Transverse colon (tissue), 4 donors: ENCODE measurements at regions not wholly inside any gene's neighbourhood (a gene's known extent, or its start where the extent isn't known, plus 50 kb on each side); places are given as distances from the start of the nearest gene placed in this dataset.

ENCODE experiments used
- DNase-seq: peaks from one replicate; pipeline ENCODE4 v3.0.0-alpha.2; 2019
- H3K27ac ChIP-seq, 4 donors: fragments of 200-600 bp; sonication (generic); 2 replicates each; pipeline ENCODE4 v1.5.1; 2016 to 2018; ENCODE audit warnings: inconsistent platforms in 4 of 4
- H3K27me3 ChIP-seq: fragments of 200-600 bp; sonication (generic); 2 replicates; pipeline ENCODE4 v1.5.1; 2017; ENCODE audit warnings: inconsistent platforms
- H3K36me3 ChIP-seq, 4 donors: fragments of 200-600 bp; sonication (generic); 2 replicates each; pipeline ENCODE4 v1.5.1; 2017 to 2019; ENCODE audit warnings: inconsistent platforms in 4 of 4
- H3K4me1 ChIP-seq, 4 donors: fragments of 200-600 bp; sonication (generic); 2 replicates each; pipeline ENCODE4 v1.5.1; 2017 to 2020; ENCODE audit warnings: inconsistent platforms in 4 of 4
- H3K4me3 ChIP-seq, 4 donors: fragments of 200-600 bp; sonication (generic); 1 replicate in 1 of 4; 2 replicates in 3 of 4; pipeline versions ENCODE4 v1.5.1 to v1.6.1; 2017 to 2019; ENCODE audit warnings: inconsistent platforms in 4 of 4
- H3K9me3 ChIP-seq, 2 donors: fragments of 200-600 bp; sonication (generic); 2 replicates each; pipeline ENCODE4 v1.5.1; 2017 to 2019; ENCODE audit warnings: inconsistent platforms in 2 of 2
- CTCF ChIP-seq, 5 experiments: fragments of 200-600 bp in 3 of 5; fragments of 450-650 bp in 2 of 5; sonication (generic) in 3 of 5; IDR thresholded peaks; 1 replicate in 2 of 5; 2 replicates in 3 of 5; pipeline ENCODE4 v1.5.1; 2016 to 2017; ENCODE audit warnings: antibody characterized with exemption in 5 of 5, inconsistent platforms in 3 of 5, mild to moderate bottlenecking in 2 of 5, moderate library complexity in 1 of 5
- EP300 ChIP-seq: sonication (generic); formaldehyde crosslinking; IDR thresholded peaks from one replicate; pipeline ENCODE4 v1.6.1; 2017; ENCODE audit warnings: antibody characterized with exemption, low read depth
- POLR2A ChIP-seq: fragments of 450-650 bp; IDR thresholded peaks from one replicate; pipeline ENCODE4 v1.6.1; 2016; ENCODE audit warnings: antibody characterized with exemption, mild to moderate bottlenecking, moderate library complexity
- POLR2AphosphoS5 ChIP-seq, 3 donors: sonication (generic); formaldehyde crosslinking; IDR thresholded peaks; one replicate each; pipeline ENCODE4 v1.6.1; 2016; ENCODE audit warnings: antibody characterized with exemption in 3 of 3
- WGBS, 2 donors: methylation state at CpG; one replicate each; pipeline ENCODE4 v1.1.5; 2018; ENCODE audit warnings: low coverage in 1 of 2; 5-methylcytosine and 5-hydroxymethylcytosine counted together
- in situ Hi-C, 4 donors: fragments of 200-750 bp; cut with MboI; loops; one replicate each; pipeline versions ENCODE4 v1.15.0 to v1.15.1; 2017; ENCODE audit warnings: low sequenced_read_pairs in 3 of 4, low pct_ligation_motif_present in 1 of 4, low pct_unique_long_range_greater_than_20kb in 1 of 4
- intact Hi-C: fragments of 100-400 bp; cut with DNase I; formaldehyde crosslinking; loops from one replicate; pipeline ENCODE4 v1.15.1; 2023; ENCODE audit warnings: low total_unique reads

- 29 to 50% methylated on average over 1 of the region's 1 CpG for WGBS, 2 donors
- no peaks in the 10 kb centered on the region for H3K9me3 ChIP-seq
- intact Hi-C loops (no loop called here), in situ Hi-C loops (no loop called here)
- H3K27me3 ChIP-seq: no peaks in the 10 kb centered on the region
- H3K4me1 ChIP-seq: no peaks in the 10 kb centered on the region
- DNase-seq: no peak
- TF ChIP-seq POLR2AphosphoS5 (IDR thresholded peaks at IDR 0.05): no peak
- H3K4me3 ChIP-seq: no peak overlapping the region
- no peaks in the 10 kb centered on the region for H3K36me3 ChIP-seq
- no peak overlapping the region for H3K27ac ChIP-seq
Measured at GRCh38 chr2:226057365-226057764, 657.9 kb downstream of the NYAP2 start.

GRCh38 chr2:226052772-226053416 lies 653.4 kb downstream of the NYAP2 start:
- Histone ChIP-seq H3K36me3 (no peaks in the 10 kb centered on the region), H3K27ac (no peak overlapping the region), H3K9me3 (no peaks in the 10 kb centered on the region), H3K27me3 (no peaks in the 10 kb centered on the region), H3K4me1 (no peaks in the 10 kb centered on the region), H3K4me3 (no peak overlapping the region)
- in situ Hi-C loops: no loop called here
- intact Hi-C loops: no loop called here
- 87 to 93% methylated on average over 4 to 6 of the region's 6 CpGs for WGBS, 2 donors
- no peak for DNase-seq
- no peak for TF ChIP-seq EP300

GRCh38 chr2:226050822-226051221 lies 651.3 kb downstream of the NYAP2 start:
- WGBS, 2 donors: 86 to 92% methylated on average over 5 of the region's 5 CpGs
- no peaks in the 10 kb centered on the region for H3K36me3 ChIP-seq
- H3K27ac ChIP-seq: no peak overlapping the region
- intact Hi-C loops (no loop called here), in situ Hi-C loops (no loop called here)
- no peak overlapping the region for H3K4me3 ChIP-seq
- no peak for TF ChIP-seq EP300
- DNase-seq: no peak
- H3K4me1 ChIP-seq: no peaks in the 10 kb centered on the region
- no peaks in the 10 kb centered on the region for H3K27me3 ChIP-seq
- no peaks in the 10 kb centered on the region for H3K9me3 ChIP-seq

GRCh38 chr2:226048611-226049010 lies 649.1 kb downstream of the NYAP2 start:
- WGBS, 2 donors: 29 to 36% methylated on average over 4 of the region's 4 CpGs
- H3K27ac ChIP-seq: no peak overlapping the region
- in situ Hi-C loops (no loop called here), intact Hi-C loops (no loop called here)
- no peaks in the 10 kb centered on the region for H3K27me3 ChIP-seq
- H3K4me3 ChIP-seq: no peak overlapping the region
- no peak for TF ChIP-seq POLR2A
- TF ChIP-seq CTCF (IDR thresholded peaks at IDR 0.05): no peak
- no peak for TF ChIP-seq EP300
- TF ChIP-seq POLR2AphosphoS5 (IDR thresholded peaks at IDR 0.05): no peak
- H3K36me3 ChIP-seq: no peaks in the 10 kb centered on the region
- H3K4me1 ChIP-seq: no peaks in the 10 kb centered on the region
- H3K9me3 ChIP-seq: no peaks in the 10 kb centered on the region
- DNase-seq: no peak

GRCh38 chr2:226045080-226045479 lies 645.6 kb downstream of the NYAP2 start:
- Histone ChIP-seq H3K27ac (no peak overlapping the region), H3K4me1 (no peaks in the 10 kb centered on the region), H3K9me3 (no peaks in the 10 kb centered on the region), H3K4me3 (no peak overlapping the region), H3K36me3 (no peaks in the 10 kb centered on the region), H3K27me3 (no peaks in the 10 kb centered on the region)
- 72 to 86% methylated on average over 2 to 8 of the region's 8 CpGs for WGBS, 2 donors
- intact Hi-C loops: no loop called here
- no peak for TF ChIP-seq CTCF (IDR thresholded peaks at IDR 0.05)
- TF ChIP-seq POLR2A: no peak
- no peak for TF ChIP-seq EP300
- no peak for TF ChIP-seq POLR2AphosphoS5 (IDR thresholded peaks at IDR 0.05)
- DNase-seq: no peak
- in situ Hi-C loops: no loop called here

GRCh38 chr2:226040344-226040900 lies 640.9 kb downstream of the NYAP2 start:
- H3K9me3 ChIP-seq: no peaks in the 10 kb centered on the region
- TF ChIP-seq EP300: no peak
- in situ Hi-C loops: no loop called here

More at GRCh38 chr2:226040344-226040900, 640.9 kb downstream of the NYAP2 start:
- no peak overlapping the region for H3K4me3 ChIP-seq
- H3K4me1 ChIP-seq: no peaks in the 10 kb centered on the region
- no peak overlapping the region for H3K27ac ChIP-seq
- WGBS, 2 donors: 52 to 56% methylated on average over 2 of the region's 2 CpGs
- intact Hi-C loops: no loop called here
- H3K27me3 ChIP-seq: no peaks in the 10 kb centered on the region
- no peaks in the 10 kb centered on the region for H3K36me3 ChIP-seq
- no peak for DNase-seq
